Loucy (cell line): ENCODE measurements at regions not wholly inside any gene's neighbourhood (a gene's known extent, or its start where the extent isn't known, plus 50 kb on each side); places are given as distances from the start of the nearest gene placed in this dataset.

Experiments
- EZH2phosphoT487 ChIP-seq: fragments of 200-600 bp; IDR thresholded peaks from 2 replicates; pipeline ENCODE4 v1.6.1; 2018; ENCODE audit warnings: antibody characterized with exemption, mild to moderate bottlenecking, moderate library complexity, borderline replicate concordance
- TF ChIP-seq, protein P1 (sequence below): fragments of 200-600 bp; sonication (generic); conservative IDR thresholded peaks from 2 replicates; pipeline ENCODE4 v1.5.1; 2014; ENCODE audit warnings: mild to moderate bottlenecking, antibody characterized with exemption, low read length

DNA sequence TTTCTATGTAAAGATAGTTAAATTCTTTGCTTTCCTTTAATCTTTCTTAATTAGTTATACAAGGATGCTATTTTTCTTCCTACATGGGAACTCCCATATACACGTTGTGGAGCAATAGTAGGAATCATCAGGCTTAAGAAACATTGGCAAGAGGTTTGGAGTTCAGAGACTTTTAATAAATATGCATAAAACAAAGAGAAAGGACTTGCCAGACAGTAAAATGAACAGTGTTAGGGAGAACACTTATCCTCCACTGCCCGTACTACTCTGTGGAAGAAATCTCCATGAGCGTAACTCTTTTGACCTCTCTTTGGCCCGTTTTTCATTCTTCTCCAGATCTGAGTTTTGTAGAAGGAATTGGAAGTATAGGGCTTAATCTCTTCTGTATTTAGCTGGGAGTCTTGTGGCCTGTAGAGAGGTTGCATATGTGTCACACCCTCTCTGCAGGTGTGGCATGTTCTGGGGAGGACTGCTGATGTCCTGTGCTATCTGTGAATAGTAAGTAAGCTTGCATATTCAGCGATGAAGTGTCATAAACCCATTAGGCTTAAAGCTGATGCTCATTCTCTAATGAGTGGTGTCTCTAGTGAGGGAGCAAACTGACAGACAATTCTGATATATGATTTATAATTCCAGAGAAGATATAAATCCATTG lies 455.4 kb upstream of the FAR2 start:
- TF ChIP-seq, protein P1, sequence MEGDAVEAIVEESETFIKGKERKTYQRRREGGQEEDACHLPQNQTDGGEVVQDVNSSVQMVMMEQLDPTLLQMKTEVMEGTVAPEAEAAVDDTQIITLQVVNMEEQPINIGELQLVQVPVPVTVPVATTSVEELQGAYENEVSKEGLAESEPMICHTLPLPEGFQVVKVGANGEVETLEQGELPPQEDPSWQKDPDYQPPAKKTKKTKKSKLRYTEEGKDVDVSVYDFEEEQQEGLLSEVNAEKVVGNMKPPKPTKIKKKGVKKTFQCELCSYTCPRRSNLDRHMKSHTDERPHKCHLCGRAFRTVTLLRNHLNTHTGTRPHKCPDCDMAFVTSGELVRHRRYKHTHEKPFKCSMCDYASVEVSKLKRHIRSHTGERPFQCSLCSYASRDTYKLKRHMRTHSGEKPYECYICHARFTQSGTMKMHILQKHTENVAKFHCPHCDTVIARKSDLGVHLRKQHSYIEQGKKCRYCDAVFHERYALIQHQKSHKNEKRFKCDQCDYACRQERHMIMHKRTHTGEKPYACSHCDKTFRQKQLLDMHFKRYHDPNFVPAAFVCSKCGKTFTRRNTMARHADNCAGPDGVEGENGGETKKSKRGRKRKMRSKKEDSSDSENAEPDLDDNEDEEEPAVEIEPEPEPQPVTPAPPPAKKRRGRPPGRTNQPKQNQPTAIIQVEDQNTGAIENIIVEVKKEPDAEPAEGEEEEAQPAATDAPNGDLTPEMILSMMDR, result no peak
- TF ChIP-seq EZH2phosphoT487, result no peak
